ENCODE measurements at regions not wholly inside any gene's neighbourhood (a gene's known extent, or its start where the extent isn't known, plus 50 kb on each side); places are given as distances from the start of the nearest gene placed in this dataset.

GRCh38 chr4:177511611-177512010 is 69.4 kb upstream of the AGA start:
- H3K4me3 ChIP-seq (replicated peaks; ENCODE audit: low read depth, low read length): no peak overlapping the region
- no peaks in the 10 kb centered on the region for H3K27me3 ChIP-seq (replicated peaks; ENCODE audit: control insufficient read depth, insufficient read depth, low read length)
- no peak for TF ChIP-seq CTCF (IDR thresholded peaks at IDR 0.05; ENCODE audit: insufficient read depth, low read length, poor library complexity, severe bottlenecking)
- no peak for DNase-seq (ENCODE audit: extremely low read depth, insufficient read length)
- H3K36me3 ChIP-seq (ENCODE audit: control insufficient read depth, insufficient read depth, low read length): no peaks in the 10 kb centered on the region

GRCh38 chr4:177512646-177513045 is 70.4 kb upstream of the AGA start:
- TF ChIP-seq CTCF (IDR thresholded peaks at IDR 0.05; ENCODE audit: insufficient read depth, low read length, poor library complexity, severe bottlenecking): no peak
- Histone ChIP-seq H3K27me3 (replicated peaks; ENCODE audit: control insufficient read depth, insufficient read depth, low read length) (no peaks in the 10 kb centered on the region), H3K36me3 (ENCODE audit: control insufficient read depth, insufficient read depth, low read length) (no peaks in the 10 kb centered on the region), H3K4me3 (replicated peaks; ENCODE audit: low read depth, low read length) (no peak overlapping the region)
- DNase-seq (ENCODE audit: extremely low read depth, insufficient read length): no peak

- H3K36me3 ChIP-seq (ENCODE audit: control insufficient read depth, insufficient read depth, low read length): no peaks in the 10 kb centered on the region
- H3K27me3 ChIP-seq (replicated peaks; ENCODE audit: control insufficient read depth, insufficient read depth, low read length): no peaks in the 10 kb centered on the region
- no peak overlapping the region for H3K4me3 ChIP-seq (replicated peaks; ENCODE audit: low read depth, low read length)
- no peak for DNase-seq (ENCODE audit: extremely low read depth, insufficient read length)
- no peak for TF ChIP-seq CTCF (IDR thresholded peaks at IDR 0.05; ENCODE audit: insufficient read depth, low read length, poor library complexity, severe bottlenecking)
Observed at GRCh38 chr4:177517862-177518261, 75.6 kb upstream of the AGA start.

- Histone ChIP-seq H3K4me3 (replicated peaks; ENCODE audit: low read depth, low read length) (no peak overlapping the region), H3K27me3 (replicated peaks; ENCODE audit: control insufficient read depth, insufficient read depth, low read length) (no peaks in the 10 kb centered on the region), H3K36me3 (ENCODE audit: control insufficient read depth, insufficient read depth, low read length) (no peaks in the 10 kb centered on the region)
- no peak for TF ChIP-seq CTCF (IDR thresholded peaks at IDR 0.05; ENCODE audit: insufficient read depth, low read length, poor library complexity, severe bottlenecking)
- no peak for DNase-seq (ENCODE audit: extremely low read depth, insufficient read length)
Observed at GRCh38 chr4:177519481-177520260, 77.4 kb upstream of the AGA start.

GRCh38 chr4:177528620-177529019 is 86.4 kb upstream of the AGA start:
- Histone ChIP-seq H3K36me3 (ENCODE audit: control insufficient read depth, insufficient read depth, low read length) (no peaks in the 10 kb centered on the region), H3K4me3 (replicated peaks; ENCODE audit: low read depth, low read length) (no peak overlapping the region), H3K27me3 (replicated peaks; ENCODE audit: control insufficient read depth, insufficient read depth, low read length) (no peaks in the 10 kb centered on the region)
- DNase-seq (ENCODE audit: extremely low read depth, insufficient read length): no peak
- TF ChIP-seq CTCF (IDR thresholded peaks at IDR 0.05; ENCODE audit: insufficient read depth, low read length, poor library complexity, severe bottlenecking): no peak

GRCh38 chr4:177530561-177530960 is 88.3 kb upstream of the AGA start:
- H3K4me3 ChIP-seq (replicated peaks; ENCODE audit: low read depth, low read length): no peak overlapping the region
- H3K36me3 ChIP-seq (ENCODE audit: control insufficient read depth, insufficient read depth, low read length): no peaks in the 10 kb centered on the region
- no peak for TF ChIP-seq CTCF (IDR thresholded peaks at IDR 0.05; ENCODE audit: insufficient read depth, low read length, poor library complexity, severe bottlenecking)
- DNase-seq (ENCODE audit: extremely low read depth, insufficient read length): no peak
- no peaks in the 10 kb centered on the region for H3K27me3 ChIP-seq (replicated peaks; ENCODE audit: control insufficient read depth, insufficient read depth, low read length)
